IMR-90 (cell line): ENCODE measurements at regions not wholly inside any gene's neighbourhood (a gene's known extent, or its start where the extent isn't known, plus 50 kb on each side); places are given as distances from the start of the nearest gene placed in this dataset.

ENCODE experiments used
- ATAC-seq: fragments of 200-7000 bp; cut with Tn5 transposase; 2 replicates; pipeline ENCODE4 v1.9.1; 2020; ENCODE audit warnings: low read depth, mild to moderate bottlenecking, moderate library complexity
- BruUV-seq: library from RNA; stranded (reverse); fragments of 400-500 nt; replicated peaks from 2 replicates; lab custom pipeline; 2021; lab: Mats Ljungman, UMichigan
- CTCF ChIA-PET: fragments of 300-600 bp; formaldehyde crosslinking; extraction: SDS; loops from one replicate; lab custom pipeline; 2021; ENCODE audit warnings: antibody characterized with exemption; lab: Yijun Ruan, JAX
- POLR2A ChIA-PET: fragments of 300-600 bp; sonication (Branson Sonifier 250); formaldehyde crosslinking; loops from one replicate; lab custom pipeline; 2022; ENCODE audit warnings: antibody characterized with exemption; ENCODE audit not compliant: unreplicated experiment; lab: Charles Lee
- DNase-seq: peaks from one replicate; pipeline ENCODE4 v3.0.0; 2013
- H2AFZ ChIP-seq: replicated peaks from 2 replicates; pipeline ENCODE3; 2013; ENCODE audit warnings: low read length, mild to moderate bottlenecking; ENCODE audit not compliant: poor library complexity
- H2AK5ac ChIP-seq: 2 replicates; pipeline ENCODE4 v1.6.1; 2013; ENCODE audit warnings: low read depth, low read length, inconsistent platforms
- H2AK9ac ChIP-seq: replicated peaks from 2 replicates; pipeline ENCODE3; 2013; ENCODE audit warnings: mild to moderate bottlenecking, low read depth, low read length, moderate library complexity; ENCODE audit not compliant: poor library complexity
- H2BK120ac ChIP-seq: 2 replicates; pipeline ENCODE4 v1.6.1; 2013; ENCODE audit warnings: low read depth, low read length, inconsistent platforms
- H2BK15ac ChIP-seq: 3 replicates; pipeline ENCODE4 v1.6.1; 2013; ENCODE audit warnings: low read depth, low read length, inconsistent platforms
- H2BK20ac ChIP-seq: 2 replicates; pipeline ENCODE4 v1.6.1; 2013; ENCODE audit warnings: low read depth, mild to moderate bottlenecking, inconsistent platforms, low read length, moderate library complexity
- H2BK5ac ChIP-seq: 2 replicates; pipeline ENCODE4 v1.6.1; 2013; ENCODE audit warnings: mild to moderate bottlenecking, low read depth, low read length, inconsistent platforms; ENCODE audit not compliant: poor library complexity, severe bottlenecking
- H3K14ac ChIP-seq: replicated peaks from 2 replicates; pipeline ENCODE4 v1.6.1; 2013; ENCODE audit warnings: low read depth, low read length, inconsistent platforms
- H3K18ac ChIP-seq: 2 replicates; pipeline ENCODE4 v1.6.1; 2013; ENCODE audit warnings: low read depth, low read length, control low read depth
- H3K23ac ChIP-seq: 2 replicates; pipeline ENCODE4 v1.6.1; 2013; ENCODE audit warnings: low read depth, low read length, inconsistent platforms
- H3K27ac ChIP-seq: 2 replicates; pipeline ENCODE4 v1.5.1; 2013; ENCODE audit warnings: mild to moderate bottlenecking, control low read depth, low read length; ENCODE audit not compliant: insufficient read depth
- H3K27me3 ChIP-seq: 2 replicates; pipeline ENCODE4 v1.6.1; 2013; ENCODE audit warnings: low read length; ENCODE audit not compliant: control insufficient read depth, insufficient read depth
- H3K36me3 ChIP-seq: 2 replicates; pipeline ENCODE4 v1.6.1; 2013; ENCODE audit warnings: low read length, mixed read lengths; ENCODE audit not compliant: control insufficient read depth, insufficient read depth
- H3K4ac ChIP-seq: 2 replicates; pipeline ENCODE4 v1.6.1; 2013; ENCODE audit warnings: low read depth, low read length, inconsistent platforms
- H3K4me1 ChIP-seq: 2 replicates; pipeline ENCODE4 v1.6.1; 2013; ENCODE audit warnings: low read length, mixed read lengths; ENCODE audit not compliant: control insufficient read depth, insufficient read depth
- H3K4me2 ChIP-seq: 2 replicates; pipeline ENCODE4 v1.6.1; 2013; ENCODE audit warnings: low read depth, mild to moderate bottlenecking, control low read depth, low read length, moderate library complexity
- H3K4me3 ChIP-seq: 2 replicates; pipeline ENCODE4 v1.5.1; 2013; ENCODE audit warnings: low read depth, mild to moderate bottlenecking, control low read depth, low read length, moderate library complexity; ENCODE audit not compliant: insufficient read depth
- H3K56ac ChIP-seq: 2 replicates; pipeline ENCODE4 v1.6.1; 2013; ENCODE audit warnings: low read length, inconsistent platforms; ENCODE audit not compliant: insufficient read depth; ENCODE audit errors: extremely low read depth
- H3K79me1 ChIP-seq, 2 experiments: 2 replicates each; pipeline ENCODE4 v1.6.1; 2013; ENCODE audit warnings: low read length in 2 of 2, inconsistent platforms in 1 of 2, low read depth in 1 of 2
- H3K9ac ChIP-seq: 2 replicates; pipeline ENCODE4 v1.6.1; 2013; ENCODE audit warnings: low read depth, low read length, control low read depth
- H3K9me1 ChIP-seq: 2 replicates; pipeline ENCODE4 v1.6.1; 2013; ENCODE audit warnings: low read length, inconsistent platforms; ENCODE audit not compliant: insufficient read depth
- H3K9me3 ChIP-seq: 2 replicates; pipeline ENCODE4 v1.6.1; 2013; ENCODE audit warnings: low read length; ENCODE audit not compliant: control insufficient read depth, insufficient read depth
- H4K20me1 ChIP-seq: 2 replicates; pipeline ENCODE4 v1.6.1; 2013; ENCODE audit warnings: low read length, inconsistent platforms; ENCODE audit not compliant: insufficient read depth
- H4K5ac ChIP-seq: 2 replicates; pipeline ENCODE4 v1.6.1; 2013; ENCODE audit warnings: mild to moderate bottlenecking, low read depth, low read length, control low read depth
- H4K8ac ChIP-seq, 2 experiments: 2 replicates each; pipeline ENCODE4 v1.6.1; 2013; ENCODE audit warnings: low read depth in 2 of 2, low read length in 2 of 2, control low read depth in 1 of 2, inconsistent platforms in 1 of 2
- H4K91ac ChIP-seq: 2 replicates; pipeline ENCODE4 v1.6.1; 2013; ENCODE audit warnings: low read depth, low read length, inconsistent platforms; ENCODE audit not compliant: insufficient read depth
- BHLHE40 ChIP-seq: fragments of 150-350 bp; IDR thresholded peaks from 2 replicates; pipeline ENCODE4 v1.6.1; 2016; ENCODE audit warnings: mild to moderate bottlenecking, low read depth, low read length
- CEBPB ChIP-seq: IDR thresholded peaks from 2 replicates; pipeline ENCODE4 v1.6.1; 2012; ENCODE audit warnings: low read depth, low read length, improper control_type of control experiment
- CHD1 ChIP-seq: IDR thresholded peaks from 2 replicates; pipeline ENCODE4 v1.6.1; 2012; ENCODE audit warnings: low read depth, low read length, improper control_type of control experiment
- FOS ChIP-seq: fragments of 150-350 bp; IDR thresholded peaks from 2 replicates; pipeline ENCODE4 v1.6.1; 2016; ENCODE audit warnings: low read depth, low read length
- MAFK ChIP-seq: IDR thresholded peaks from 2 replicates; pipeline ENCODE4 v1.6.1; 2012; ENCODE audit warnings: low read depth, low read length, improper control_type of control experiment
- MAZ ChIP-seq: IDR thresholded peaks from 2 replicates; pipeline ENCODE4 v1.6.1; 2012; ENCODE audit warnings: low read depth, mild to moderate bottlenecking, low read length, improper control_type of control experiment, moderate library complexity, borderline replicate concordance
- MXI1 ChIP-seq: IDR thresholded peaks from 2 replicates; pipeline ENCODE4 v1.6.1; 2012; ENCODE audit warnings: low read depth, mild to moderate bottlenecking, low read length, moderate library complexity, borderline replicate concordance
- NFE2L2 ChIP-seq: fragments of 150-350 bp; IDR thresholded peaks from 2 replicates; pipeline ENCODE4 v1.6.1; 2016; ENCODE audit warnings: low read depth, mild to moderate bottlenecking, low read length
- POLR2A ChIP-seq: IDR thresholded peaks from 2 replicates; pipeline ENCODE4 v1.6.1; 2012; ENCODE audit warnings: mild to moderate bottlenecking, low read depth, low read length
- RAD21 ChIP-seq: IDR thresholded peaks from 2 replicates; pipeline ENCODE4 v1.6.1; 2012; ENCODE audit warnings: low read length, improper control_type of control experiment
- SMC3 ChIP-seq: fragments of 150-350 bp; IDR thresholded peaks from 2 replicates; pipeline ENCODE4 v1.6.1; 2016; ENCODE audit warnings: low read depth, mild to moderate bottlenecking, antibody characterized with exemption, low read length, moderate library complexity
- WGBS, 2 experiments: methylation state at CpG; one replicate each; pipeline versions ENCODE4 v1.1.5 to v1.1.7; 2013; ENCODE audit warnings: missing lambda C conversion rate in 2 of 2; ENCODE audit not compliant: insufficient read length in 1 of 2; ENCODE audit errors: extremely low coverage in 2 of 2; 5-methylcytosine and 5-hydroxymethylcytosine counted together
- dilution Hi-C: fragments of 300-500 bp; cut with HindIII; formaldehyde crosslinking; loops from one replicate; pipeline ENCODE4 v1.14.3; 2018; ENCODE audit warnings: low sequenced_read_pairs; ENCODE audit not compliant: unreplicated experiment
- in situ Hi-C: fragments of 300-500 bp; cut with MboI; formaldehyde crosslinking; loops from 3 replicates; pipeline ENCODE4 v1.14.3; 2019; ENCODE audit warnings: low sequenced_read_pairs, inconsistent platforms, mixed read lengths
- intact Hi-C: fragments of 100-400 bp; cut with micrococcal nuclease; formaldehyde crosslinking; loops from 2 replicates; pipeline ENCODE4 v1.10.0; 2022
- TF ChIP-seq, protein P1 (sequence below): fragments of 150-350 bp; IDR thresholded peaks from 2 replicates; pipeline ENCODE4 v1.6.1; 2017; ENCODE audit warnings: mild to moderate bottlenecking, antibody characterized with exemption, low read length, low read depth
- TF ChIP-seq, protein P2 (sequence below): fragments of 150-350 bp; IDR thresholded peaks from 2 replicates; pipeline ENCODE4 v1.6.1; 2016; ENCODE audit warnings: low read depth, mild to moderate bottlenecking, low read length, moderate library complexity, borderline replicate concordance
- TF ChIP-seq, protein P3 (sequence below): conservative IDR thresholded peaks from 2 replicates; pipeline ENCODE4 v1.5.1; 2012; ENCODE audit warnings: mild to moderate bottlenecking, low read depth, low read length, improper control_type of control experiment

DNA sequence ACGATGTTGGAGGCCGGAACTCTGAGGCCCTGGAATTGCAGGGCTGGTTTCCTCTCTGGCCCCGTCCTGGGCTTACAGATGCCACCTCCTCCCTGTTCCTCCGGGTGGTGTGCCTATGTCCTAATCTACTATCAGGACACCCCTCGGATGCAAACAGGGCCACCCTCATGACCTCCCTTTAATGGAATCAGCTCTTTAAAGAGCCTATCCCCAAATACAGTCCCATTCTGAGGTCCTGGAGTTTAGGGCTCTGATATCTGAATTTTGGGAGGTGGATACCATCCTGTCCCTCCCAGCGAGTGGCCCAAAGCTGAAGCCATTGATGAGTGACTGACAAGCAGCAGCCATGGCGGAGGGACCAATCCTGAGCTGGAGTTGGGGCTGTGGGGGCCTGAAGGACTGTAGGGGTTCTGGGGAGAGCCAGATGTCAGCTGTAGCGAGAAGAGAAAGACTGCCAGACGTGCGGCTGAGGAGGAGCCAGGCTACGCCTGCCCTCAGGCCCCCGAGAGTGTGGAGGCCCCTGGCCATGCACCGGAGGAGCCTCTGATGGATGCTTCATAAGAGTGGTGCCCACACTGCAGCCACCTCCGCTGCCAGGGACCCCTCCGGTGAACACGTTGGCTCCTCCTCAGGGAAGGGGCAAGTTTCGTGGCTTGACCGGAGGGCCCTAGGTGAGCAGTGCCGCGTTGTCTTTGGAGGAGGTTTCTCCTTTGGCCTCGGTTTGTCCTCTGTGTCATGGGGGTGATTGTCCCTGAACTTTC is 100.2 kb downstream of the KIF26A start:
- no peak overlapping the region for H4K91ac ChIP-seq
- no peak overlapping the region for H2AK9ac ChIP-seq
- no peak overlapping the region for H3K18ac ChIP-seq
- no peak overlapping the region for H4K5ac ChIP-seq
- H3K4ac ChIP-seq: no peak overlapping the region
- H3K4me3 ChIP-seq: no peak overlapping the region
- POLR2A ChIA-PET: no interaction called here
- H3K36me3 ChIP-seq: no peaks in the 10 kb centered on the region
- no peak overlapping the region for H2BK15ac ChIP-seq
- no peak for TF ChIP-seq CEBPB
- no peak for TF ChIP-seq CHD1
- TF ChIP-seq SMC3: no peak
- no peak for TF ChIP-seq FOS
- TF ChIP-seq NFE2L2: no peak
- TF ChIP-seq, protein P1, sequence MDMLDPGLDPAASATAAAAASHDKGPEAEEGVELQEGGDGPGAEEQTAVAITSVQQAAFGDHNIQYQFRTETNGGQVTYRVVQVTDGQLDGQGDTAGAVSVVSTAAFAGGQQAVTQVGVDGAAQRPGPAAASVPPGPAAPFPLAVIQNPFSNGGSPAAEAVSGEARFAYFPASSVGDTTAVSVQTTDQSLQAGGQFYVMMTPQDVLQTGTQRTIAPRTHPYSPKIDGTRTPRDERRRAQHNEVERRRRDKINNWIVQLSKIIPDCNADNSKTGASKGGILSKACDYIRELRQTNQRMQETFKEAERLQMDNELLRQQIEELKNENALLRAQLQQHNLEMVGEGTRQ: no peak
- no peak for TF ChIP-seq RAD21
- TF ChIP-seq MXI1: no peak
- TF ChIP-seq, protein P2, sequence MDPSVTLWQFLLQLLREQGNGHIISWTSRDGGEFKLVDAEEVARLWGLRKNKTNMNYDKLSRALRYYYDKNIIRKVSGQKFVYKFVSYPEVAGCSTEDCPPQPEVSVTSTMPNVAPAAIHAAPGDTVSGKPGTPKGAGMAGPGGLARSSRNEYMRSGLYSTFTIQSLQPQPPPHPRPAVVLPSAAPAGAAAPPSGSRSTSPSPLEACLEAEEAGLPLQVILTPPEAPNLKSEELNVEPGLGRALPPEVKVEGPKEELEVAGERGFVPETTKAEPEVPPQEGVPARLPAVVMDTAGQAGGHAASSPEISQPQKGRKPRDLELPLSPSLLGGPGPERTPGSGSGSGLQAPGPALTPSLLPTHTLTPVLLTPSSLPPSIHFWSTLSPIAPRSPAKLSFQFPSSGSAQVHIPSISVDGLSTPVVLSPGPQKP: no peak
- TF ChIP-seq, protein P3, sequence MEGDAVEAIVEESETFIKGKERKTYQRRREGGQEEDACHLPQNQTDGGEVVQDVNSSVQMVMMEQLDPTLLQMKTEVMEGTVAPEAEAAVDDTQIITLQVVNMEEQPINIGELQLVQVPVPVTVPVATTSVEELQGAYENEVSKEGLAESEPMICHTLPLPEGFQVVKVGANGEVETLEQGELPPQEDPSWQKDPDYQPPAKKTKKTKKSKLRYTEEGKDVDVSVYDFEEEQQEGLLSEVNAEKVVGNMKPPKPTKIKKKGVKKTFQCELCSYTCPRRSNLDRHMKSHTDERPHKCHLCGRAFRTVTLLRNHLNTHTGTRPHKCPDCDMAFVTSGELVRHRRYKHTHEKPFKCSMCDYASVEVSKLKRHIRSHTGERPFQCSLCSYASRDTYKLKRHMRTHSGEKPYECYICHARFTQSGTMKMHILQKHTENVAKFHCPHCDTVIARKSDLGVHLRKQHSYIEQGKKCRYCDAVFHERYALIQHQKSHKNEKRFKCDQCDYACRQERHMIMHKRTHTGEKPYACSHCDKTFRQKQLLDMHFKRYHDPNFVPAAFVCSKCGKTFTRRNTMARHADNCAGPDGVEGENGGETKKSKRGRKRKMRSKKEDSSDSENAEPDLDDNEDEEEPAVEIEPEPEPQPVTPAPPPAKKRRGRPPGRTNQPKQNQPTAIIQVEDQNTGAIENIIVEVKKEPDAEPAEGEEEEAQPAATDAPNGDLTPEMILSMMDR: no peak
- TF ChIP-seq MAZ: no peak
- TF ChIP-seq BHLHE40: no peak
- no peak for TF ChIP-seq MAFK
- no peak for TF ChIP-seq POLR2A
- intact Hi-C loops (no loop called here), dilution Hi-C loops (no loop called here), in situ Hi-C loops (no loop called here)
- H3K79me1 ChIP-seq: no peaks in the 10 kb centered on the region
- CTCF ChIA-PET: no interaction called here
- H4K8ac ChIP-seq: no peak overlapping the region
- H4K20me1 ChIP-seq: no peaks in the 10 kb centered on the region
- H2AFZ ChIP-seq: no peak overlapping the region
- H3K4me2 ChIP-seq: no peak overlapping the region
- ATAC-seq (no peak), DNase-seq (no peak)
- H2BK5ac ChIP-seq: no peak overlapping the region
- no peak overlapping the region for H2BK20ac ChIP-seq
- H3K14ac ChIP-seq: no peak overlapping the region
- no peak overlapping the region for H2AK5ac ChIP-seq
- H3K9ac ChIP-seq: no peak overlapping the region
- H3K27me3 ChIP-seq: no peaks in the 10 kb centered on the region
- H3K23ac ChIP-seq: no peak overlapping the region
- H3K9me1 ChIP-seq: no peaks in the 10 kb centered on the region
- peaks cover 46% of the 10 kb centered on the region for H3K9me3 ChIP-seq
- no peak overlapping the region for H3K27ac ChIP-seq
- 56% methylated on average over 11 of the region's 21 CpGs; no CpG with 5 or more reads in 1 of the 2 experiments for WGBS, 2 experiments
- no TSS peak for BruUV-seq
- H3K4me1 ChIP-seq: no peaks in the 10 kb centered on the region
- no peak overlapping the region for H2BK120ac ChIP-seq
- H3K56ac ChIP-seq: no peak overlapping the region
